OCI-LY1 (cell line): ENCODE measurements at regions not wholly inside any gene's neighbourhood (a gene's known extent, or its start where the extent isn't known, plus 50 kb on each side); places are given as distances from the start of the nearest gene placed in this dataset.

ENCODE experiments used
- H2AFZ ChIP-seq: fragments of 200-600 bp; sonication (generic), shearing (Covaris generic); 2 replicates; pipeline ENCODE4 v1.6.0; 2014; ENCODE audit warnings: antibody characterized with exemption, mild to moderate bottlenecking, low read length
- H3F3A ChIP-seq: fragments of 200-600 bp; sonication (generic), shearing (Covaris generic); 2 replicates; pipeline ENCODE4 v1.6.0; 2014; ENCODE audit warnings: mild to moderate bottlenecking, antibody characterized with exemption, low read length, moderate library complexity; ENCODE audit not compliant: insufficient read depth
- H3K27ac ChIP-seq: fragments of 200-600 bp; sonication (generic); 2 replicates; pipeline ENCODE4 v1.5.1; 2014; ENCODE audit warnings: low read length, mixed run types, mild to moderate bottlenecking, low read depth; ENCODE audit not compliant: poor library complexity, severe bottlenecking
- H3K27me3 ChIP-seq: fragments of 200-600 bp; sonication (generic); 2 replicates; pipeline ENCODE4 v1.6.0; 2014; ENCODE audit warnings: antibody characterized with exemption, mild to moderate bottlenecking, low read length, moderate library complexity; ENCODE audit not compliant: insufficient read depth
- H3K36me3 ChIP-seq: fragments of 200-600 bp; sonication (generic); 2 replicates; pipeline ENCODE4 v1.6.1; 2014; ENCODE audit warnings: mild to moderate bottlenecking, antibody characterized with exemption, low read length, moderate library complexity, mixed read lengths; ENCODE audit not compliant: insufficient read depth
- H3K4me1 ChIP-seq: fragments of 200-600 bp; sonication (generic); 2 replicates; pipeline ENCODE4 v1.5.1; 2014; ENCODE audit warnings: mild to moderate bottlenecking, low read length, moderate library complexity; ENCODE audit not compliant: insufficient read depth, severe bottlenecking
- H3K4me2 ChIP-seq: fragments of 200-600 bp; sonication (generic), shearing (Covaris generic); 2 replicates; pipeline ENCODE4 v1.6.1; 2014; ENCODE audit warnings: low read length
- H3K4me3 ChIP-seq: fragments of 200-600 bp; sonication (generic); 2 replicates; pipeline ENCODE4 v1.5.1; 2014; ENCODE audit warnings: low read length, low read depth, mild to moderate bottlenecking, mixed read lengths; ENCODE audit not compliant: poor library complexity, severe bottlenecking
- H3K79me2 ChIP-seq: fragments of 200-600 bp; shearing (Covaris generic); 2 replicates; pipeline ENCODE4 v1.6.1; 2016; ENCODE audit warnings: mixed run types, low read length, mixed read lengths; ENCODE audit not compliant: insufficient read depth
- H3K9ac ChIP-seq: fragments of 200-600 bp; sonication (generic), shearing (Covaris generic); 2 replicates; pipeline ENCODE4 v1.6.1; 2014; ENCODE audit warnings: mild to moderate bottlenecking, low read length, mixed read lengths
- H3K9me2 ChIP-seq: fragments of 200-600 bp; sonication (generic), shearing (Covaris generic); 2 replicates; pipeline ENCODE4 v1.6.1; 2014; ENCODE audit warnings: low read depth, mild to moderate bottlenecking, low read length, mixed read lengths
- H3K9me3 ChIP-seq: fragments of 200-600 bp; shearing (Covaris generic); 2 replicates; pipeline ENCODE4 v1.6.1; 2014; ENCODE audit warnings: low read length, mixed read lengths
- H4K20me1 ChIP-seq: fragments of 200-600 bp; sonication (generic), shearing (Covaris generic); 2 replicates; pipeline ENCODE4 v1.6.0; 2016; ENCODE audit warnings: mild to moderate bottlenecking, low read length; ENCODE audit not compliant: insufficient read depth
- EZH2 ChIP-seq: fragments of 200-600 bp; sonication (generic), shearing (Covaris generic); IDR thresholded peaks from 2 replicates; pipeline ENCODE4 v1.8.0; 2017; ENCODE audit warnings: borderline replicate concordance, mixed run types, mild to moderate bottlenecking, antibody characterized with exemption, low read length, moderate library complexity, mixed read lengths
- TF ChIP-seq, protein P1 (sequence below): fragments of 200-600 bp; sonication (generic), shearing (Covaris generic); IDR thresholded peaks from 2 replicates; pipeline ENCODE4 v1.5.1; 2017; ENCODE audit warnings: mild to moderate bottlenecking, antibody characterized with exemption, low read length, moderate library complexity, mixed read lengths

DNA sequence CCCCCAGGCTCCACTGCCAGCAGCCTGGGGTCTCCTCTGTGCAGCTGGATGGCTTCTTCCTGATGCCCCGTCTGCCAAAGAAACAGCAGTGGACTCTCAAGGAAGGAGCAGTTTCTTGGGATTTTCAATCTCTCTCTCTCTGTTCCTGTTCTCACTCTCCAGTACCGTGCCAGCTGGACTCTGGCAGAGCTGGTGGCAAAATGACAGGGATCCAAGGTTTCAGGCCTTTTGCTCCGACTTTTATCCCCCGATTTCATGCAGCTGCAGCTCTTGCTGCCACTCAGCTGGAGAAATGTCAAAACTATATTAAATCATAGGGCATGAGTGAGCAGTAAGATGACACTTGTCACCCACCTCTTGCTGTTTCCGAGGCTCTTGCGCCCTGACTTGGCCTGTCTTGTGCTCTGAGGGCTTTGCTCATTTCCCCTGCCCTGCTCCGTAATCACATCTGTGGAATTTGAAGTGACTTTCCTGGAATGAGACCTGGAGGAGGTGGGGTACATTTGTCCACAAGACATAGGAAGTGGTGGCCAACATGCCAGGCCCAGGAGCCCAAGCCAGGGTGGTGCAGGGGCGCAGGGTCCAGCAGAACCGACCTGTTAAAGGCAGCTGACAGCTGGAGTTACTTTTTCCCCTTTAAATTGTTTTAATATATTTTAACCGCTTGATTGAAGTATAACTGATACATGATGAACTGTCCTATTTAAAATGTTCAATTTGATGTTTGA lies 576.2 kb downstream of the PTPRU start:
- Histone ChIP-seq H2AFZ (no peak overlapping the region), H4K20me1 (no peaks in the 10 kb centered on the region), H3K9me3 (no peaks in the 10 kb centered on the region), H3K9me2 (no peaks in the 10 kb centered on the region), H3K36me3 (no peaks in the 10 kb centered on the region), H3K79me2 (no peaks in the 10 kb centered on the region), H3K4me3 (no peak overlapping the region), H3K4me1 (no peaks in the 10 kb centered on the region), H3K27me3 (no peaks in the 10 kb centered on the region), H3K9ac (no peak overlapping the region), H3K4me2 (no peak overlapping the region), H3K27ac (no peak overlapping the region), H3F3A (no peaks in the 10 kb centered on the region)
- no peak for TF ChIP-seq EZH2
- TF ChIP-seq, protein P1, sequence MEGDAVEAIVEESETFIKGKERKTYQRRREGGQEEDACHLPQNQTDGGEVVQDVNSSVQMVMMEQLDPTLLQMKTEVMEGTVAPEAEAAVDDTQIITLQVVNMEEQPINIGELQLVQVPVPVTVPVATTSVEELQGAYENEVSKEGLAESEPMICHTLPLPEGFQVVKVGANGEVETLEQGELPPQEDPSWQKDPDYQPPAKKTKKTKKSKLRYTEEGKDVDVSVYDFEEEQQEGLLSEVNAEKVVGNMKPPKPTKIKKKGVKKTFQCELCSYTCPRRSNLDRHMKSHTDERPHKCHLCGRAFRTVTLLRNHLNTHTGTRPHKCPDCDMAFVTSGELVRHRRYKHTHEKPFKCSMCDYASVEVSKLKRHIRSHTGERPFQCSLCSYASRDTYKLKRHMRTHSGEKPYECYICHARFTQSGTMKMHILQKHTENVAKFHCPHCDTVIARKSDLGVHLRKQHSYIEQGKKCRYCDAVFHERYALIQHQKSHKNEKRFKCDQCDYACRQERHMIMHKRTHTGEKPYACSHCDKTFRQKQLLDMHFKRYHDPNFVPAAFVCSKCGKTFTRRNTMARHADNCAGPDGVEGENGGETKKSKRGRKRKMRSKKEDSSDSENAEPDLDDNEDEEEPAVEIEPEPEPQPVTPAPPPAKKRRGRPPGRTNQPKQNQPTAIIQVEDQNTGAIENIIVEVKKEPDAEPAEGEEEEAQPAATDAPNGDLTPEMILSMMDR = no peak

DNA sequence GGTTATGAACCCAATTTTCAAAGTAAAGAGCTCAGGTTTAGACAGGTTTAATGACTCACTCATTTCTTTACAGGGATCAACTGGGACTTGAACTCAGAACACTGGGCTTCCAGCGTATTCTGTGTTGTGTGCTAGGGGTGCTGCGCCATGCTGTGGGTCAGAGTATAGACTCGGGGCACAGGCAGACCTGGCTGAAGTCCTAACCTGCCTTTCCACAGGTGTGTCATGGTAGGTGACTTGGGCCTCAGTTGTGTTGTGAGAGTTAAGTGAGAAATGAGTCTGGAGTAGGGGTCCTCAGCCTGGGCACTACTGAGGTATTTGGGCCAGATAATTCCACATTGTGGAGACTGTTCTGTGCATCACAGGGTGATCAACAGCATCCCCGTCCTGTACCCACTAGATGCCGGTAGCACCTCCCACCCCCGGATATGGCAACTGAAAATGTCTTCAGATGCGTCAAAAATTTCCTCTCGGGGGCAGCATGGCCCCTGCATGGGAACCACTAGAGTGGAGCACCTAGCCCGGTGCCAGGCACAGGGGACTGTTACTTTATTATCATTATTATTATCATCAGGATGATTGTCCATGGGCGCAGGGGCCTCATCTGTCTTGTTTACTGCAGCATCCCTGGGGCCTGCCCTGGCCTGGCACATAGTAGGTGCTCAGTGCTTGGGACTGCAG lies 575.5 kb downstream of the PTPRU start:
- Histone ChIP-seq H3K27ac (no peak overlapping the region), H3K4me3 (no peak overlapping the region), H3K9me2 (no peaks in the 10 kb centered on the region), H3K9ac (no peak overlapping the region), H3K79me2 (no peaks in the 10 kb centered on the region), H3K36me3 (no peaks in the 10 kb centered on the region), H3F3A (no peaks in the 10 kb centered on the region), H3K9me3 (no peaks in the 10 kb centered on the region), H4K20me1 (no peaks in the 10 kb centered on the region), H2AFZ (no peak overlapping the region), H3K4me2 (no peak overlapping the region), H3K4me1 (no peaks in the 10 kb centered on the region), H3K27me3 (no peaks in the 10 kb centered on the region)
- TF ChIP-seq, protein P1 = no peak
- no peak for TF ChIP-seq EZH2

DNA sequence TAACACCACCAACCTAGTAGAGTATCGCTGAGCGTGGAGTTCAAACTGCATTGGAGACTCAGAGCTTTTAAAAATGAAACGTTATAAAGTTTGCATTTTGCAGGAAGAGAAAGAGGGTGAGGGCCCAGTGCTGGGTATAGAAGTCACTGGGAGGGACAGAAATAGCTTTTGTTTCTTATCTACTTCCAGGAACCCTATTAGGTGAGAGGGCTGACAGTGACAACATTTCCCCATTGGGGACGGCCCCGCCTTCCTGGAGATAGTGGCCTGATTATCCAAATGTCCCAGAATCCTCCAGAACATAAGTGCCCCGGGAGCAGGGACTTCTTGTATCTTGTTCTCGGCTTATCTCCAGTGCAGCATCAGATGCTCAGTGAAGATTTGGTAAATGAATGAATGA lies 574.9 kb downstream of the PTPRU start:
- Histone ChIP-seq H3K79me2 (no peaks in the 10 kb centered on the region), H3K4me1 (no peaks in the 10 kb centered on the region), H3K9me3 (no peaks in the 10 kb centered on the region), H3K27me3 (no peaks in the 10 kb centered on the region), H3K9ac (no peak overlapping the region), H2AFZ (no peak overlapping the region), H3F3A (no peaks in the 10 kb centered on the region), H3K4me3 (no peak overlapping the region), H3K9me2 (no peaks in the 10 kb centered on the region), H3K36me3 (no peaks in the 10 kb centered on the region), H3K4me2 (no peak overlapping the region), H3K27ac (no peak overlapping the region), H4K20me1 (no peaks in the 10 kb centered on the region)
- TF ChIP-seq, protein P1 = no peak
